HG03025 (cell line): ENCODE measurements at regions not wholly inside any gene's neighbourhood (a gene's known extent, or its start where the extent isn't known, plus 50 kb on each side); places are given as distances from the start of the nearest gene placed in this dataset.

ENCODE experiments used
- ATAC-seq: cut with Tn5 transposase; IDR thresholded peaks from one replicate; pipeline ENCODE4 v1.9.1; 2021; ENCODE audit warnings: mild to moderate bottlenecking, moderate library complexity; ENCODE audit not compliant: unreplicated experiment, low FRiP score

- no peak for ATAC-seq
These were observed 486.4 kb downstream of the NPIPA7 start for GRCh38 chr16:16865374-16865773.

DNA sequence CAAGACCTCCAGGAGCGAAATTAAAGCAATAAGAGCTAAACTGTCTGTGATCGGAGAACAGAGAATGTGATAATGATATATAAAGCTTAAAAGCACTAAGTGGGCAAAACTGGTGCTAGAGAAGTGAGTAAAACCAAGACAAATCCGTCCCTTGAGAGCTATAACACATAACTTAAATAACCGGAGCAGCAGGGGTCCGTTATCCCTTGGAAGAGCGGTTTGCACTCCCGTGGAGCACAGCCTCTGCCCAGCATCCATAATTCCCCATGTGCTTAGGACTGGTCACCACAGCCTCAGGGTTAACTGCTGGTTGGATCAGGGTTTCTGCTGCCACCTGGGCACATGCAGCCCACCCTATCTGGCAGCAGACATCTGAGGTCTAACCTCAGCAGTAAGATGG, 489.0 kb downstream of the NPIPA7 start:
- no peak for ATAC-seq

DNA sequence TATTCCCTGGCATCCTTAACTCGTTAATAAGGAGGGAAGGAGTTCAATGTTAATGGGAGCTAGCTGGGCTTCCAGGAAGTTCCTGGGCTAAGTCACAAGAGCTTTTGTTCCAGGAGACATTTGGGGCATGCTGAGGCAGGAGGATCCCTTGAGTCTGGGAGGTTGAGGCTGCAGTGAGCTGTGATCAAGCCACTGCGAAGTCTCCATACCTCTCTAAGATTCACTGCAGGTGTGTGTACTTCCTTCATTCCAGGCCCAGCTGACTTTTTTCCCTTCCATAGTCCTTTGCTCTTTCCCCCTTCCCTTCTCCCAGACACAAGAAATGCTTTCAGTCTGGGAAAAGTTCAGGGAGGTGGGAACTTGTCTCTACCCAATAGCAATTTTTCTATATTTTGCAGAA, 489.8 kb downstream of the NPIPA7 start:
- no peak for ATAC-seq

DNA sequence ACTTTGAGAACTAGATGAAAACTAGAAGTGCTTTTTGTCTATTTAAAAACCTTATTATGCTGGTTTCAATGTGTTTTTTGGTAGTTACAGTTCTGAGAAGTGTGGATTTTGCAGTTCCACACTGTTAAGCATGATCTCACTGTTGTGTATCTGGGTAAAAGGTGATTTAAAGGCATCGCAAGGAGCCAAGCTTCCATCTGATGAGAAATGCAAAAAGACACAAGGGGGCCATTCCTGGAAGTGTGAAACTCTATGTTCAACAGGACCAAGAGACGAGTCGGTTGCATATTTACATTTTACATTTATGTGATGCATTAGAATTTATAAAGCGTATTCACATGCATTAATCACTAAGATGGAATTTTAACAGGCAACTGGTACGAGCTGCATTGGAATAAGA, 490.8 kb downstream of the NPIPA7 start:
- ATAC-seq = no peak

- no peak for ATAC-seq
These were observed 492.3 kb downstream of the NPIPA7 start for GRCh38 chr16:16871196-16871595.

GRCh38 chr16:16877061-16877460, 498.1 kb downstream of the NPIPA7 start:
- no peak for ATAC-seq

GRCh38 chr16:16879567-16880251, 500.8 kb downstream of the NPIPA7 start:
- no peak for ATAC-seq

GRCh38 chr16:16881814-16882213, 502.9 kb downstream of the NPIPA7 start:
- ATAC-seq = no peak

GRCh38 chr16:16882766-16883165, 503.8 kb downstream of the NPIPA7 start:
- ATAC-seq = no peak

GRCh38 chr16:16884451-16884850, 505.5 kb downstream of the NPIPA7 start:
- no peak for ATAC-seq

- no peak for ATAC-seq
These were observed 508.3 kb downstream of the NPIPA7 start for GRCh38 chr16:16887193-16887592.

GRCh38 chr16:16890964-16891363, 512.0 kb downstream of the NPIPA7 start:
- ATAC-seq = no peak

DNA sequence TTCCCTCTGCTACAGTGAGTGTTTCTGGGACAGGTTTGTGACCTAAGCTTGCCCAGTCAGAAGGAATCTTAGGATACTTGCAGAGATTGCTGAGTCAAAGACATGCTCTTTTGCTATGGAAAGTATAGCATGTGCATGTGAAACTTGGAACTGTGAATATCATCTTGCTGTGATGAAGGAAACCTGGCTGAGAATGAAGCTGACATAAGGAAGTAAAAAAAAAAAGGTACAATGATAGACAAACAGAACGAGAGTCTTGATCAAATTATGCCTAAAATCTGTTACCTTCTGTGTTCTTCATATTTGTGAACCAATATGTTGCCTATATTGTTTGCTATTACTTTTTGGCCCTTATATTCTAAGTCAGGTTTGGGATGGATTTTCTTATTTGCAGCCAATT, 525.7 kb downstream of the NPIPA7 start:
- ATAC-seq = no peak

- ATAC-seq = no peak
These were observed 526.9 kb downstream of the NPIPA7 start for GRCh38 chr16:16905850-16906249.

DNA sequence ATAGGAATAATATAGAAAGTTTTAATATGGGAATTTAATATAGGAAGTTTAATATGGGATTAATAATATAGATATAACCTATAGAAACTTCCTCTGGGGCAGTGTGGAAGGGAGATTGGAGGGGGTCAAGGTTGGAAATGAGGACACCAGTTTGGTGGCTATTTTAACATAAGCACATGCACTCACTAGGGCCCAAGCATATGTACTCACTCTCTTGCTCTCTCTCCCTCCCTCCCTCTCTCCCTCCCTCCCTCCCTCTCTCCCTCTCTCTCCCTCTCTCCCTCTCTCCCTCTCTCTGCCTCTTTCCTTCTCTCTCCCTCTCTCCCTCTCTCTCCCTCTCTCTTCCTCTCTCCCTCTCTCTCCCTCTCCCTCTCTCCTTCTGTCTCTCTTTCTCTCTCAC, 528.1 kb downstream of the NPIPA7 start:
- ATAC-seq = no peak

GRCh38 chr16:16908077-16908476, 529.1 kb downstream of the NPIPA7 start:
- no peak for ATAC-seq

- ATAC-seq = no peak
These were observed 530.2 kb downstream of the NPIPA7 start for GRCh38 chr16:16909126-16909525.

DNA sequence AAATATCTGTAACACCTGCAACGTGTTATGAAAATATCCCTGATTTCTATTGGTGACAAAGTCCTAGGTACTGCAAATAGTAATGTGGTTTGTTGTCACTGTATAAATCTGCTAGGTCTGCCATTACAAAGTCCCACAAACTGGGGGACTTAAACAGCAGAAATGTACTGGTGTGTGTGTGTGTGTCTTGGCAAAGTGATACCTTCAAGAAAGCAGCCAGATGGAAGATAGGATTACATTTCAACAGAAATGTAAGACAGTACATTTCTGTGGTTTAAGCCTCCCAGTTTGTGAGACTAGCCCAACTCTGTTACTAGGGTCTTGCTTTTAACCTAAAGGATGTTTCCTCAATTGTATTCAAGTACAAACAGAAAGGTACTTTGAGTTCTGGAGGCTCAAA, 531.7 kb downstream of the NPIPA7 start:
- ATAC-seq = no peak

- no peak for ATAC-seq
These were observed 536.8 kb downstream of the NPIPA7 start for GRCh38 chr16:16915771-16916170.

DNA sequence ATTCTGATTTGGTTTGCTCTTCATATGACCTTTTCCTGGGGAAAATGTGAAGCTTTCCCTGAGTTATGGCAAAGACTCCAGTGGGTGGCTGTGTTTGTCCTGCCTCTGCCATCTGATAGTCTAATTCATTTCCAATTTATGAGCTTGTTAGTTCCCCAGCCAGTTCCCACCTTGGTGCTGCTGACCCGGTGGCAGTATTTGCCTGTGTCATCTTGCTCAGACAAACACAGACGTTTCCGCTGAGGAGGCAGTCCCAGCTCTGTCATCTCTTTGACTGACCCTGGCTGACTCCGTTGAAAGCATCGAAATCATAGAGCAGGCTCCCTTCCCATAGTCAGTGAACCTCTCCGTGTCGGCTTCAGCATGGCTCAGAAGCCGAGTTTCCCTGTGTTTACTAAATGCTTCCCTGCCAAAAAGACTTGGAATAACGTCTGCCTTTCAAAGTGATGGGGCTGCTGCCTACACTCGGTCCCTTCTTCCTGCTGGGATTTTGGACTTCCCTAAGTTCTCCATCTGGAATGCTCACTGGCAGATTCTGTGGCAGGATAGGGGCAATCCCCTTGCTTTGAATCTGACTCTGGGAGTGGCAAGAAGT, 538.3 kb downstream of the NPIPA7 start:
- no peak for ATAC-seq

DNA sequence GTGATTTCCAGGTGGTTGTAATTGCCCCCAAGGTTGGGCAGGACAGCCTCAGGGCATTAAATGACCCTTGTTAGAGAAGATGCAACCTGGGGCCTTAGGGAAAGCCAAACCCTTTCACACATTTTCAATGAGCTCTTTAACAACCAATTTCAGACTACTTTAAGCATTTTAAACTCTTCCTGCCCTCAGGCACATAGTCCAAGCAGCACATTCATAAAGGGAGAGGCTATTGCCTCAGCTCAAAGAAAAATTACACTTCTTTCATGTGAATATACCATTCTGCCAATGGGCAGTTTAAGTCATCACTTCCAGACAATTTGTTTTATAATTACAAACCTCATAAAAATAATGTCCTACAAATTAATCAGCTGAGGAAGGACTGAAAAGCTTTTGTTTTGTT, 544.5 kb downstream of the NPIPA7 start:
- ATAC-seq = no peak

GRCh38 chr16:16924613-16925012, 545.7 kb downstream of the NPIPA7 start:
- no peak for ATAC-seq

DNA sequence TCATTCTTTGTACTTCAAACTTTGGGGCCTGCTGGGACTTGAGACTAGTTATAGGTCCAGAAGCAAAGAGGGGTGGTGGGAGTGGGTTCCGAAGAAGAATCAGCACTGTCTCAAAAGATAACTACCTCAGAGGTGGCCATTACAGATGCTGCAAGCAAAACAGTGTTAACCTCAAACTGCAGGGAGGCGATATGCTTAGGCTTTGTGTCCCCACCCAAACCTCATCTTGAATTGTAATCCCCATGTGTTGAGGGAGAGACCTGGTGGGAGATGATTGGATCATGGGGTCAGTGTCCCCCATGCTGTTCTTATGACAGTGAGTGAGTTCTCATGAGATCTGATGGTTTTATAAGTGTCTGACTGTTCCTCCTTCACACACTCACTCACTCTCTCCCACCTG, 545.3 kb downstream of the XYLT1 start:
- ATAC-seq = no peak
